Activated naive CD8-positive, alpha-beta T cell treated with anti-CD3 and anti-CD28 coated beads for 36 hours (primary cell): ENCODE measurements at regions not wholly inside any gene's neighbourhood (a gene's known extent, or its start where the extent isn't known, plus 50 kb on each side); places are given as distances from the start of the nearest gene placed in this dataset.

Experiments used
- DNase-seq: peaks from one replicate; pipeline ENCODE4 v3.0.0; 2021
- H3K27ac Mint-ChIP-seq: one replicate; pipeline ENCODE4 v1.8.0; 2022; ENCODE audit warnings: mild to moderate bottlenecking, moderate library complexity, mixed read lengths
- H3K27me3 Mint-ChIP-seq: one replicate; pipeline ENCODE4 v1.8.0; 2022; ENCODE audit warnings: mild to moderate bottlenecking, mixed read lengths
- H3K36me3 Mint-ChIP-seq: one replicate; pipeline ENCODE4 v1.8.0; 2021; ENCODE audit warnings: mild to moderate bottlenecking, mixed read lengths
- H3K4me1 Mint-ChIP-seq: one replicate; pipeline ENCODE4 v1.8.0; 2021; ENCODE audit warnings: mixed read lengths
- H3K4me3 Mint-ChIP-seq: one replicate; pipeline ENCODE4 v1.8.0; 2022; ENCODE audit warnings: mild to moderate bottlenecking, moderate library complexity, mixed read lengths
- H3K9me3 Mint-ChIP-seq: one replicate; pipeline ENCODE4 v1.8.0; 2022; ENCODE audit warnings: mixed read lengths

GRCh38 chr22:49048591-49048990 is 779.1 kb downstream of the BRD1 start:
- Mint-ChIP-seq H3K36me3 (no peaks in the 10 kb centered on the region), H3K4me1 (no peaks in the 10 kb centered on the region), H3K27me3 (peaks cover 10% of the 10 kb centered on the region), H3K9me3 (no peaks in the 10 kb centered on the region), H3K4me3 (no peak overlapping the region), H3K27ac (no peak overlapping the region)
- DNase-seq = no peak

GRCh38 chr22:49047447-49047846 is 780.2 kb downstream of the BRD1 start:
- Mint-ChIP-seq H3K27ac (no peak overlapping the region), H3K4me3 (no peak overlapping the region)

GRCh38 chr22:49046546-49047361 is 780.9 kb downstream of the BRD1 start:
- Mint-ChIP-seq H3K4me3 (no peak overlapping the region), H3K4me1 (no peaks in the 10 kb centered on the region), H3K27ac (no peak overlapping the region), H3K9me3 (no peaks in the 10 kb centered on the region), H3K36me3 (no peaks in the 10 kb centered on the region), H3K27me3 (peaks cover 11% of the 10 kb centered on the region)
- peak; percentile 42 for DNase-seq

More at GRCh38 chr22:49047447-49047846, 780.2 kb downstream of the BRD1 start:
- Mint-ChIP-seq H3K4me1 (no peaks in the 10 kb centered on the region), H3K9me3 (no peaks in the 10 kb centered on the region), H3K36me3 (no peaks in the 10 kb centered on the region), H3K27me3 (peaks cover 11% of the 10 kb centered on the region)
- DNase-seq = no peak

GRCh38 chr22:49046000-49046545 is 781.6 kb downstream of the BRD1 start:
- Mint-ChIP-seq H3K27me3 (peaks cover 10% of the 10 kb centered on the region), H3K4me3 (no peak overlapping the region), H3K27ac (no peak overlapping the region), H3K4me1 (no peaks in the 10 kb centered on the region), H3K36me3 (no peaks in the 10 kb centered on the region), H3K9me3 (no peaks in the 10 kb centered on the region)
- no peak for DNase-seq

- Mint-ChIP-seq H3K27ac (no peak overlapping the region), H3K4me3 (no peak overlapping the region), H3K27me3 (peaks cover 8% of the 10 kb centered on the region), H3K36me3 (no peaks in the 10 kb centered on the region), H3K4me1 (no peaks in the 10 kb centered on the region), H3K9me3 (no peaks in the 10 kb centered on the region)
- no peak for DNase-seq
These were observed 782.4 kb downstream of the BRD1 start for GRCh38 chr22:49045276-49045675.

- H3K9me3 Mint-ChIP-seq = no peaks in the 10 kb centered on the region
- H3K27ac Mint-ChIP-seq = no peak overlapping the region
- no peak overlapping the region for H3K4me3 Mint-ChIP-seq
These were observed 782.9 kb downstream of the BRD1 start for GRCh38 chr22:49044776-49045175.

GRCh38 chr22:49044091-49044490 is 783.6 kb downstream of the BRD1 start:
- Mint-ChIP-seq H3K27me3 (peaks cover 8% of the 10 kb centered on the region), H3K9me3 (no peaks in the 10 kb centered on the region), H3K36me3 (no peaks in the 10 kb centered on the region), H3K4me3 (no peak overlapping the region), H3K4me1 (no peaks in the 10 kb centered on the region), H3K27ac (no peak overlapping the region)
- DNase-seq = no peak

More at GRCh38 chr22:49044776-49045175, 782.9 kb downstream of the BRD1 start:
- Mint-ChIP-seq H3K4me1 (no peaks in the 10 kb centered on the region), H3K27me3 (peaks cover 11% of the 10 kb centered on the region), H3K36me3 (no peaks in the 10 kb centered on the region)
- DNase-seq = no peak

GRCh38 chr22:49042877-49043859 is 784.5 kb downstream of the BRD1 start:
- Mint-ChIP-seq H3K27ac (no peak overlapping the region), H3K36me3 (no peaks in the 10 kb centered on the region), H3K27me3 (peaks cover 8% of the 10 kb centered on the region), H3K4me3 (no peak overlapping the region), H3K4me1 (no peaks in the 10 kb centered on the region), H3K9me3 (no peaks in the 10 kb centered on the region)
- no peak for DNase-seq

- Mint-ChIP-seq H3K4me1 (no peaks in the 10 kb centered on the region), H3K27ac (no peak overlapping the region), H3K27me3 (peaks cover 8% of the 10 kb centered on the region), H3K36me3 (no peaks in the 10 kb centered on the region), H3K4me3 (no peak overlapping the region), H3K9me3 (no peaks in the 10 kb centered on the region)
- no peak for DNase-seq
These were observed 785.6 kb downstream of the BRD1 start for GRCh38 chr22:49042066-49042465.

GRCh38 chr22:49040754-49041467 is 786.8 kb downstream of the BRD1 start:
- Mint-ChIP-seq H3K9me3 (no peaks in the 10 kb centered on the region), H3K27me3 (peaks cover 8% of the 10 kb centered on the region), H3K4me3 (no peak overlapping the region), H3K4me1 (no peaks in the 10 kb centered on the region), H3K27ac (no peak overlapping the region), H3K36me3 (no peaks in the 10 kb centered on the region)
- DNase-seq = no peak

- Mint-ChIP-seq H3K4me1 (no peaks in the 10 kb centered on the region), H3K9me3 (no peaks in the 10 kb centered on the region), H3K27ac (no peak overlapping the region), H3K4me3 (no peak overlapping the region), H3K36me3 (no peaks in the 10 kb centered on the region), H3K27me3 (peaks cover 8% of the 10 kb centered on the region)
- no peak for DNase-seq
These were observed 787.6 kb downstream of the BRD1 start for GRCh38 chr22:49040111-49040510.

- Mint-ChIP-seq H3K4me1 (no peaks in the 10 kb centered on the region), H3K4me3 (no peak overlapping the region), H3K36me3 (no peaks in the 10 kb centered on the region), H3K9me3 (no peaks in the 10 kb centered on the region), H3K27ac (no peak overlapping the region), H3K27me3 (peaks cover 8% of the 10 kb centered on the region)
- no peak for DNase-seq
These were observed 788.0 kb downstream of the BRD1 start for GRCh38 chr22:49039625-49040024.

- Mint-ChIP-seq H3K4me1 (no peaks in the 10 kb centered on the region), H3K27me3 (peaks cover 5% of the 10 kb centered on the region), H3K36me3 (no peaks in the 10 kb centered on the region), H3K27ac (no peak overlapping the region), H3K9me3 (no peaks in the 10 kb centered on the region), H3K4me3 (no peak overlapping the region)
- no peak for DNase-seq
These were observed 789.9 kb downstream of the BRD1 start for GRCh38 chr22:49037701-49038245.

GRCh38 chr22:49036513-49036912 is 791.2 kb downstream of the BRD1 start:
- Mint-ChIP-seq H3K4me1 (no peaks in the 10 kb centered on the region), H3K4me3 (no peak overlapping the region), H3K36me3 (no peaks in the 10 kb centered on the region), H3K27ac (no peak overlapping the region), H3K9me3 (no peaks in the 10 kb centered on the region), H3K27me3 (peaks cover 5% of the 10 kb centered on the region)
- no peak for DNase-seq
